H9 (cell line): ENCODE measurements at regions not wholly inside any gene's neighbourhood (a gene's known extent, or its start where the extent isn't known, plus 50 kb on each side); places are given as distances from the start of the nearest gene placed in this dataset.
"Not testable (repeated sequence)": the region's sequence is repeated elsewhere in the genome, so short reads cannot be mapped to it uniquely, and the experiment has no call there.

ENCODE experiments used
- DNase-seq: peaks from one replicate; pipeline ENCODE4 v3.0.0-alpha.2; 2017
- H2AFZ ChIP-seq: one replicate; pipeline ENCODE4 v1.6.1; 2013; ENCODE audit warnings: mild to moderate bottlenecking, low read length, control low read depth, moderate library complexity
- H2AK5ac ChIP-seq: 2 replicates; pipeline ENCODE4 v1.6.1; 2013; ENCODE audit warnings: low read length, control low read depth, mixed read lengths; ENCODE audit not compliant: insufficient read length
- H2BK120ac ChIP-seq: one replicate; pipeline ENCODE4 v1.6.1; 2013; ENCODE audit warnings: low read depth, mild to moderate bottlenecking, low read length, control low read depth, inconsistent platforms; ENCODE audit not compliant: poor library complexity, severe bottlenecking
- H2BK12ac ChIP-seq: 2 replicates; pipeline ENCODE4 v1.6.1; 2013; ENCODE audit warnings: low read length, control low read depth, mixed read lengths, low read depth; ENCODE audit not compliant: insufficient read length
- H2BK15ac ChIP-seq: 2 replicates; pipeline ENCODE4 v1.6.1; 2013; ENCODE audit warnings: low read depth, low read length, control low read depth
- H2BK20ac ChIP-seq: one replicate; pipeline ENCODE4 v1.6.1; 2013; ENCODE audit warnings: low read depth, mild to moderate bottlenecking, low read length, control low read depth, inconsistent platforms; ENCODE audit not compliant: poor library complexity, severe bottlenecking
- H2BK5ac ChIP-seq: 2 replicates; pipeline ENCODE4 v1.6.1; 2013; ENCODE audit warnings: low read length, control low read depth, mixed read lengths; ENCODE audit not compliant: insufficient read length
- H3K14ac ChIP-seq: 2 replicates; pipeline ENCODE4 v1.6.1; 2013; ENCODE audit warnings: low read length, control low read depth; ENCODE audit not compliant: insufficient read depth
- H3K18ac ChIP-seq: 2 replicates; pipeline ENCODE4 v1.6.1; 2013; ENCODE audit warnings: low read depth, mild to moderate bottlenecking, mixed read lengths, low read length, control low read depth; ENCODE audit not compliant: insufficient read length
- H3K23ac ChIP-seq: 2 replicates; pipeline ENCODE4 v1.6.1; 2013; ENCODE audit warnings: low read length, control low read depth, mixed read lengths, low read depth; ENCODE audit not compliant: insufficient read length
- H3K23me2 ChIP-seq: 2 replicates; pipeline ENCODE4 v1.6.1; 2013; ENCODE audit warnings: low read depth, mild to moderate bottlenecking, mixed read lengths, low read length, control low read depth; ENCODE audit not compliant: insufficient read length, poor library complexity, severe bottlenecking
- H3K27ac ChIP-seq: 2 replicates; pipeline ENCODE4 v1.5.1; 2013; ENCODE audit warnings: low read length, control low read depth, mixed read lengths, low read depth; ENCODE audit not compliant: insufficient read length
- H3K27me3 ChIP-seq: 2 replicates; pipeline ENCODE4 v1.6.1; 2013; ENCODE audit warnings: low read length, control low read depth, inconsistent platforms; ENCODE audit not compliant: insufficient read depth
- H3K4ac ChIP-seq: 2 replicates; pipeline ENCODE4 v1.6.1; 2013; ENCODE audit warnings: low read depth, mild to moderate bottlenecking, control low read depth, inconsistent platforms, low read length, moderate library complexity
- H3K4me1 ChIP-seq: 2 replicates; pipeline ENCODE4 v1.6.1; 2013; ENCODE audit warnings: low read length, control low read depth, inconsistent platforms; ENCODE audit not compliant: insufficient read depth
- H3K4me2 ChIP-seq: 2 replicates; pipeline ENCODE4 v1.6.1; 2013; ENCODE audit warnings: low read length, control low read depth, mixed read lengths; ENCODE audit not compliant: insufficient read length, insufficient read depth
- H3K56ac ChIP-seq: 2 replicates; pipeline ENCODE4 v1.6.1; 2013; ENCODE audit warnings: low read depth, mild to moderate bottlenecking, mixed read lengths, low read length, control low read depth; ENCODE audit not compliant: insufficient read length
- H3K79me1 ChIP-seq: 2 replicates; pipeline ENCODE4 v1.6.1; 2013; ENCODE audit warnings: low read depth, mild to moderate bottlenecking, moderate library complexity, low read length, control low read depth, inconsistent platforms; ENCODE audit not compliant: insufficient read depth, poor library complexity, severe bottlenecking
- H3K79me2 ChIP-seq: 2 replicates; pipeline ENCODE4 v1.6.1; 2013; ENCODE audit warnings: low read length, control low read depth, inconsistent platforms; ENCODE audit not compliant: insufficient read depth
- H3K9ac ChIP-seq: 2 replicates; pipeline ENCODE4 v1.6.1; 2013; ENCODE audit warnings: low read length, control low read depth, mixed read lengths; ENCODE audit not compliant: insufficient read length; ENCODE audit errors: extremely low read depth
- H3K9me3 ChIP-seq: one replicate; pipeline ENCODE4 v1.6.1; 2013; ENCODE audit warnings: low read depth, low read length, inconsistent platforms; ENCODE audit not compliant: control insufficient read depth
- H3T11ph ChIP-seq: one replicate; pipeline ENCODE4 v1.6.1; 2013; ENCODE audit warnings: mild to moderate bottlenecking, low read length, control low read depth, inconsistent platforms
- H4K20me1 ChIP-seq: one replicate; pipeline ENCODE4 v1.6.1; 2013; ENCODE audit not compliant: control insufficient read depth, insufficient read length, insufficient read depth
- H4K5ac ChIP-seq: 2 replicates; pipeline ENCODE4 v1.6.1; 2013; ENCODE audit warnings: low read depth, mild to moderate bottlenecking, mixed read lengths, low read length, control low read depth; ENCODE audit not compliant: insufficient read length
- H4K8ac ChIP-seq: replicated peaks from 2 replicates; pipeline ENCODE4 v1.6.1; 2013; ENCODE audit warnings: low read length, control low read depth, mixed read lengths, low read depth; ENCODE audit not compliant: insufficient read length
- H4K91ac ChIP-seq: 2 replicates; pipeline ENCODE4 v1.6.1; 2013; ENCODE audit warnings: low read depth, mild to moderate bottlenecking, moderate library complexity, mixed read lengths, low read length, control low read depth; ENCODE audit not compliant: insufficient read length
- H3K27ac Mint-ChIP-seq, 3 experiments: 2 replicates in 2 of 3; 3 replicates in 1 of 3; pipeline ENCODE4 v1.8.0; 2020 to 2021; ENCODE audit warnings: mixed read lengths in 3 of 3, mild to moderate bottlenecking in 1 of 3, moderate library complexity in 1 of 3
- H3K27me3 Mint-ChIP-seq: 2 replicates; pipeline ENCODE4 v1.8.0; 2021; ENCODE audit warnings: low read depth, mild to moderate bottlenecking, moderate library complexity, mixed read lengths
- H3K36me3 Mint-ChIP-seq, 3 experiments: 2 replicates in 2 of 3; 3 replicates in 1 of 3; pipeline ENCODE4 v1.8.0; 2020 to 2021; ENCODE audit warnings: low read depth in 3 of 3, mixed read lengths in 3 of 3; ENCODE audit not compliant: insufficient read depth in 1 of 3
- H3K4me1 Mint-ChIP-seq, 2 experiments: 2 replicates each; pipeline ENCODE4 v1.8.0; 2020; ENCODE audit warnings: mixed read lengths in 2 of 2
- H3K4me3 Mint-ChIP-seq, 2 experiments: 2 replicates in 1 of 2; 3 replicates in 1 of 2; pipeline ENCODE4 v1.8.0; 2020 to 2021; ENCODE audit warnings: mild to moderate bottlenecking in 2 of 2, mixed read lengths in 2 of 2, moderate library complexity in 1 of 2
- H3K9me3 Mint-ChIP-seq, 2 experiments: 2 replicates in 1 of 2; 3 replicates in 1 of 2; pipeline ENCODE4 v1.8.0; 2020; ENCODE audit warnings: mild to moderate bottlenecking in 2 of 2, mixed read lengths in 2 of 2, moderate library complexity in 1 of 2
- WGBS: extraction: QIAGEN DNeasy Blood & Tissue Kit; methylation state at CpG from one replicate; pipeline ENCODE4 v1.1.7; 2013; ENCODE audit warnings: missing lambda C conversion rate, low lambda C conversion rate, mixed read lengths; ENCODE audit not compliant: insufficient read length; ENCODE audit errors: extremely low coverage; 5-methylcytosine and 5-hydroxymethylcytosine counted together

- H4K8ac ChIP-seq, H3K4me1 Mint-ChIP-seq, DNase-seq, H3K18ac ChIP-seq, H3K56ac ChIP-seq, H3K27me3 Mint-ChIP-seq, H3K4me1 ChIP-seq, H3K79me2 ChIP-seq, H3K9ac ChIP-seq, H4K5ac ChIP-seq, H3T11ph ChIP-seq, H2BK5ac ChIP-seq, H3K23me2 ChIP-seq, H3K27ac Mint-ChIP-seq, H3K4me2 ChIP-seq, H3K79me1 ChIP-seq, H2AFZ ChIP-seq, H2BK15ac ChIP-seq, H2AK5ac ChIP-seq, H3K27me3 ChIP-seq, H3K36me3 Mint-ChIP-seq, H2BK12ac ChIP-seq, H3K23ac ChIP-seq, H2BK20ac ChIP-seq, H2BK120ac ChIP-seq, H4K91ac ChIP-seq, H3K4me3 Mint-ChIP-seq, H3K4ac ChIP-seq, H3K14ac ChIP-seq, H3K27ac ChIP-seq, H4K20me1 ChIP-seq: not testable (repeated sequence)
- peaks cover 40% of the 10 kb centered on the region for H3K9me3 ChIP-seq
- peaks cover 72 to 81% of the 10 kb centered on the region in 2 experiments for H3K9me3 Mint-ChIP-seq
- no CpG with 5 or more reads among the region's 4 CpGs for WGBS
Observed at GRCh38 chr22:16723241-16723640, 102.0 kb downstream of the XKR3 start.

GRCh38 chr22:16722564-16722963, 102.6 kb downstream of the XKR3 start:
- H3K4me2 ChIP-seq, H2BK20ac ChIP-seq, DNase-seq, H3K56ac ChIP-seq, H3T11ph ChIP-seq, H3K79me2 ChIP-seq, H3K9ac ChIP-seq, H4K5ac ChIP-seq, H3K27ac ChIP-seq, H4K20me1 ChIP-seq, H3K4me3 Mint-ChIP-seq, H3K27ac Mint-ChIP-seq, H3K23me2 ChIP-seq, H2BK5ac ChIP-seq, H2AFZ ChIP-seq, H3K23ac ChIP-seq, H2BK120ac ChIP-seq, H2AK5ac ChIP-seq, H3K14ac ChIP-seq, H3K36me3 Mint-ChIP-seq, H3K4me1 Mint-ChIP-seq, H4K91ac ChIP-seq, H3K4ac ChIP-seq, H3K27me3 ChIP-seq, H2BK12ac ChIP-seq, H4K8ac ChIP-seq, H2BK15ac ChIP-seq, H3K18ac ChIP-seq, H3K27me3 Mint-ChIP-seq, H3K79me1 ChIP-seq, H3K4me1 ChIP-seq: not testable (repeated sequence)
- peaks cover 72 to 81% of the 10 kb centered on the region in 2 experiments for H3K9me3 Mint-ChIP-seq
- H3K9me3 ChIP-seq: peaks cover 42% of the 10 kb centered on the region
- WGBS: no CpG with 5 or more reads among the region's 3 CpGs
